ENCODE measurements at regions not wholly inside any gene's neighbourhood (a gene's known extent, or its start where the extent isn't known, plus 50 kb on each side); places are given as distances from the start of the nearest gene placed in this dataset.

DNA sequence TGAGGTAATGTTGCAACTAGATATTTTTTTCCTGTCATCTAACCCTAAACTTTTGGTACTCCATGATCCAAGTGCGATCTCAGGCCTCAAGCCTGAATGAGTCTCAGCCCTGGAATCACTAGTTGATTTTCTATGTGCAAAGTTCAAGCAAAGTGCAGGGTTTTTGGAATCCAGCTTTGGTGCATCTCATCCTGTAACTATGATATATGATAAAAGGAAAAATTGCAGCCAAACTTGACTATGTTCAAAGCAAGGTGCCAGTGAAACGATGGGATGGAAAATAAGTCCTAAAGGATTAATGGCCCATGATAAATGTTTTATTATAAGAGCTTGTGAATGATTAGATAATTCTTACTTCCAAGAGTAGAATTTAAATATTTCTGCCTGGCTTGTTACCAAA is 78.9 kb upstream of the NT5C1B start:
- H3K9me3 ChIP-seq (ENCODE audit: low read depth), result no peaks in the 10 kb centered on the region
- 91 to 94% methylated on average over 2 of the region's 2 CpGs for WGBS, 2 experiments (ENCODE audit: low coverage in 1 of 2, low lambda C conversion rate in 2 of 2, missing lambda C conversion rate in 2 of 2)
- H3K9ac ChIP-seq, result no peak overlapping the region
- no peaks in the 10 kb centered on the region for H3K36me3 ChIP-seq (ENCODE audit: low read depth)
- no peaks in the 10 kb centered on the region for H4K20me1 ChIP-seq (ENCODE audit: insufficient read depth)
- no peaks in the 10 kb centered on the region for H3K27me3 ChIP-seq (replicated peaks; ENCODE audit: insufficient read depth)
- H3K27ac ChIP-seq, result no peak overlapping the region
- no peak for DNase-seq
- H3K79me2 ChIP-seq (ENCODE audit: insufficient read depth), result no peaks in the 10 kb centered on the region
- H3F3A ChIP-seq (ENCODE audit: insufficient read depth), result no peaks in the 10 kb centered on the region
- no peaks in the 10 kb centered on the region for H3K9me2 ChIP-seq (ENCODE audit: insufficient read depth)
- H2AFZ ChIP-seq, result no peak overlapping the region
- no peak overlapping the region for H3K4me3 ChIP-seq
- in situ Hi-C loops (cut with MboI), result no loop called here
- TF ChIP-seq EZH2phosphoT487 (IDR thresholded peaks at IDR 0.05; ENCODE audit: insufficient read depth, low read depth) (no peak), EZH2 (IDR thresholded peaks at IDR 0.05; ENCODE audit: insufficient read depth, poor library complexity, severe bottlenecking) (no peak)
- no peaks in the 10 kb centered on the region for H3K4me1 ChIP-seq (ENCODE audit: insufficient read depth)
- no peak overlapping the region for H3K4me2 ChIP-seq (ENCODE audit: unreplicated experiment)

DNA sequence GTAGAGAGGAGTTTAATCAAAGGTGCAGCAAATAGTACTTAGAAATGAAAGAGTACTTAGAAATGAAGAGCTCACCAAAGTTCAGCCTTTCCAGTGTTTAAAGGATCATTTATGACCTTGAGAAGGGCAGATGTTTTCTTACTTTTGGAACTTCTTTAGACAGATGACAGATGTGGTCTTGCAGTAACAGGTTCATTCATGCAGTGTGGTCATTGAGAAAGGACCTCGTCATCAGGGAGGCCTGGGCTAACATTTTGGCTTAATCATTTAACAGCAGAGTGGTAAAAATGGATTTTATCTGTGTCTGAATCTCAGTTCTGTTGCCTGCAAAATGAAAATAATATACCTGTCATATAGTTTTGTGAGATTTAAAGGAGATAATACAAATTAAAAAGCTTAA is 75.1 kb upstream of the NT5C1B start:
- DNase-seq, result no peak
- H3K27ac ChIP-seq, result no peak overlapping the region
- no peak overlapping the region for H3K9ac ChIP-seq
- H3K9me3 ChIP-seq (ENCODE audit: low read depth), result no peaks in the 10 kb centered on the region
- no peak overlapping the region for H3K4me2 ChIP-seq (ENCODE audit: unreplicated experiment)
- H3F3A ChIP-seq (ENCODE audit: insufficient read depth), result no peaks in the 10 kb centered on the region
- H3K4me1 ChIP-seq (ENCODE audit: insufficient read depth), result no peaks in the 10 kb centered on the region
- H4K20me1 ChIP-seq (ENCODE audit: insufficient read depth), result no peaks in the 10 kb centered on the region
- no peak overlapping the region for H3K4me3 ChIP-seq
- H3K9me2 ChIP-seq (ENCODE audit: insufficient read depth), result no peaks in the 10 kb centered on the region
- 94 to 100% methylated on average over 1 of the region's 1 CpG for WGBS, 2 experiments (ENCODE audit: low coverage in 1 of 2, low lambda C conversion rate in 2 of 2, missing lambda C conversion rate in 2 of 2)
- H3K79me2 ChIP-seq (ENCODE audit: insufficient read depth), result no peaks in the 10 kb centered on the region
- in situ Hi-C loops (cut with MboI), result no loop called here
- H3K27me3 ChIP-seq (replicated peaks; ENCODE audit: insufficient read depth), result no peaks in the 10 kb centered on the region
- H3K36me3 ChIP-seq (ENCODE audit: low read depth), result no peaks in the 10 kb centered on the region
- H2AFZ ChIP-seq, result no peak overlapping the region
- TF ChIP-seq EZH2phosphoT487 (IDR thresholded peaks at IDR 0.05; ENCODE audit: insufficient read depth, low read depth), result no peak
- no peak for TF ChIP-seq EZH2 (IDR thresholded peaks at IDR 0.05; ENCODE audit: insufficient read depth, poor library complexity, severe bottlenecking)

GRCh38 chr2:18663861-18664260 is 74.5 kb upstream of the NT5C1B start:
- no peak overlapping the region for H2AFZ ChIP-seq
- no peaks in the 10 kb centered on the region for H3F3A ChIP-seq (ENCODE audit: insufficient read depth)
- no peaks in the 10 kb centered on the region for H3K9me2 ChIP-seq (ENCODE audit: insufficient read depth)
- H4K20me1 ChIP-seq (ENCODE audit: insufficient read depth), result no peaks in the 10 kb centered on the region
- in situ Hi-C loops (cut with MboI), result no loop called here
- H3K36me3 ChIP-seq (ENCODE audit: low read depth), result no peaks in the 10 kb centered on the region
- H3K27me3 ChIP-seq (replicated peaks; ENCODE audit: insufficient read depth), result no peaks in the 10 kb centered on the region
- no peak overlapping the region for H3K9ac ChIP-seq
- no peak for TF ChIP-seq EZH2phosphoT487 (IDR thresholded peaks at IDR 0.05; ENCODE audit: insufficient read depth, low read depth)
- no peak for TF ChIP-seq EZH2 (IDR thresholded peaks at IDR 0.05; ENCODE audit: insufficient read depth, poor library complexity, severe bottlenecking)
- no peak overlapping the region for H3K4me3 ChIP-seq
- no peaks in the 10 kb centered on the region for H3K79me2 ChIP-seq (ENCODE audit: insufficient read depth)
- H3K4me2 ChIP-seq (ENCODE audit: unreplicated experiment), result no peak overlapping the region
- no peaks in the 10 kb centered on the region for H3K4me1 ChIP-seq (ENCODE audit: insufficient read depth)
- 28 to 42% methylated on average over 3 of the region's 3 CpGs for WGBS, 2 experiments (ENCODE audit: low coverage in 1 of 2, low lambda C conversion rate in 2 of 2, missing lambda C conversion rate in 2 of 2)
- no peak overlapping the region for H3K27ac ChIP-seq
- H3K9me3 ChIP-seq (ENCODE audit: low read depth), result no peaks in the 10 kb centered on the region
- DNase-seq, result no peak

DNA sequence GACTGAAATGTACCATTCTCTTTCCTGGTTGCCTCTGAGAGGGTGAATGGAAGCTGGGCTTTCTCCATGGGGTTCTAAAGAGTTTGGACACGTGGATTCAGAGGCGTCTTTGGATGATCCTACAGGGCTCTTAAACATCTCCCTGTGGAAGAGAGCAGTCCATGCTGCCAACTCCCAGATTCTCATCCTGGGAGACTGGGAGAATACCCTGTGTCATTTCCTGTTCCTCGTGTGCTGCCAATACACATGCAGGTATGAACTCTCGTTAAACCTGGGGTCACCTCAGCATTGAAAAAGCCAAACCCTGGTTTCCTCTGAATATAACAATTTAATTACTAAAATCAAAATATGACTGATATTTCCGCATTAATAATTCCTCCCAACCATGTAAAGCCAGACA is 73.3 kb upstream of the NT5C1B start:
- in situ Hi-C loops (cut with MboI), result no loop called here
- WGBS, 2 experiments (ENCODE audit: low coverage in 1 of 2, low lambda C conversion rate in 2 of 2, missing lambda C conversion rate in 2 of 2), result 84 to 92% methylated on average over 5 of the region's 5 CpGs

DNA sequence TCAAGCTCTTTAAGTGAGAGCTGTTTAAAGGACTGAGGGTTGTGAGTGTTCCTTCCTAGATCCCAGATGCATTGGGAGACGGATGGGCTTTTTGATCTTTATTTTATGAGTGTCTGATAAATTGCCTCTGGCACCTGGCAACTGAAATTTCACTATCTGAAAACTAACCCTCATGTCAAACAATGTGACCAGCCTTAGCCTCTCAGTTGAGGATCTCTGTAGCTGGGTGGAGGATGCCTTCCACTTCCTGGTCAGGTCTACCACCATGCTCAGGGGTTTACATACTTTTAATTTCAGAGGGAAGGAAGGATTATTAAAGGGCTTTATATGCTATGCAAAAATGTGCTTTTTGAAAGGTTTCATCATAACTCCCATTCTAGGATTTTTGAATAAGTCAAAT is 70.5 kb upstream of the NT5C1B start:
- Histone ChIP-seq H3K9me3 (ENCODE audit: low read depth) (no peaks in the 10 kb centered on the region), H3K4me1 (ENCODE audit: insufficient read depth) (no peaks in the 10 kb centered on the region), H2AFZ (no peak overlapping the region), H3K27ac (no peak overlapping the region), H3K9me2 (ENCODE audit: insufficient read depth) (no peaks in the 10 kb centered on the region), H3K4me3 (no peak overlapping the region), H3K4me2 (ENCODE audit: unreplicated experiment) (no peak overlapping the region), H3K36me3 (ENCODE audit: low read depth) (no peaks in the 10 kb centered on the region), H3K27me3 (replicated peaks; ENCODE audit: insufficient read depth) (no peaks in the 10 kb centered on the region), H3F3A (ENCODE audit: insufficient read depth) (no peaks in the 10 kb centered on the region), H3K9ac (no peak overlapping the region), H4K20me1 (ENCODE audit: insufficient read depth) (no peaks in the 10 kb centered on the region), H3K79me2 (ENCODE audit: insufficient read depth) (no peaks in the 10 kb centered on the region)
- in situ Hi-C loops (cut with MboI), result no loop called here
- TF ChIP-seq EZH2 (IDR thresholded peaks at IDR 0.05; ENCODE audit: insufficient read depth, poor library complexity, severe bottlenecking) (no peak), EZH2phosphoT487 (IDR thresholded peaks at IDR 0.05; ENCODE audit: insufficient read depth, low read depth) (no peak)
- 89% methylated on average over 1 of the region's 1 CpG for WGBS, 2 experiments (ENCODE audit: low coverage in 1 of 2, low lambda C conversion rate in 2 of 2, missing lambda C conversion rate in 2 of 2)
- DNase-seq, result no peak

More for the DNA sequence above, 73.3 kb upstream of the NT5C1B start:
- no peaks in the 10 kb centered on the region for H3K4me1 ChIP-seq (ENCODE audit: insufficient read depth)
- H3K9ac ChIP-seq, result no peak overlapping the region
- H3K4me3 ChIP-seq, result no peak overlapping the region
- no peaks in the 10 kb centered on the region for H3K9me3 ChIP-seq (ENCODE audit: low read depth)
- H3K79me2 ChIP-seq (ENCODE audit: insufficient read depth), result no peaks in the 10 kb centered on the region
- no peak overlapping the region for H3K27ac ChIP-seq
- H3K9me2 ChIP-seq (ENCODE audit: insufficient read depth), result no peaks in the 10 kb centered on the region
- no peaks in the 10 kb centered on the region for H3F3A ChIP-seq (ENCODE audit: insufficient read depth)
- no peak for DNase-seq
- no peaks in the 10 kb centered on the region for H3K36me3 ChIP-seq (ENCODE audit: low read depth)
- H4K20me1 ChIP-seq (ENCODE audit: insufficient read depth), result no peaks in the 10 kb centered on the region
- H3K4me2 ChIP-seq (ENCODE audit: unreplicated experiment), result no peak overlapping the region
- no peak overlapping the region for H2AFZ ChIP-seq
- TF ChIP-seq EZH2 (IDR thresholded peaks at IDR 0.05; ENCODE audit: insufficient read depth, poor library complexity, severe bottlenecking) (no peak), EZH2phosphoT487 (IDR thresholded peaks at IDR 0.05; ENCODE audit: insufficient read depth, low read depth) (no peak)
- H3K27me3 ChIP-seq (replicated peaks; ENCODE audit: insufficient read depth), result no peaks in the 10 kb centered on the region
